GM19025 (cell line): ENCODE measurements at regions not wholly inside any gene's neighbourhood (a gene's known extent, or its start where the extent isn't known, plus 50 kb on each side); places are given as distances from the start of the nearest gene placed in this dataset.
"Not testable (repeated sequence)": the region's sequence is repeated elsewhere in the genome, so short reads cannot be mapped to it uniquely, and the experiment has no call there.

Experiments used
- ATAC-seq: cut with Tn5 transposase; IDR thresholded peaks from one replicate; pipeline ENCODE4 v1.9.1; 2021; ENCODE audit warnings: mild to moderate bottlenecking, low read depth, moderate library complexity; ENCODE audit not compliant: unreplicated experiment

- no peak for ATAC-seq
Observed at GRCh38 chr10:57715233-57715632, 552.5 kb downstream of the IPMK start.

- no peak for ATAC-seq
Observed at GRCh38 chr10:57707300-57707658, 560.4 kb downstream of the IPMK start.

- ATAC-seq, result no peak
Observed at GRCh38 chr10:57706576-57707299, 561.0 kb downstream of the IPMK start.

- ATAC-seq, result no peak
Observed at GRCh38 chr10:57706016-57706415, 561.7 kb downstream of the IPMK start.

- ATAC-seq, result no peak
Observed at GRCh38 chr10:57699944-57700343, 567.8 kb downstream of the IPMK start.

GRCh38 chr10:57696641-57697040 lies 571.1 kb downstream of the IPMK start:
- no peak for ATAC-seq

GRCh38 chr10:57694956-57695608 lies 572.6 kb downstream of the IPMK start:
- ATAC-seq, result no peak

GRCh38 chr10:57692255-57692980 lies 575.3 kb downstream of the IPMK start:
- ATAC-seq, result no peak

GRCh38 chr10:57689596-57690297 lies 577.9 kb downstream of the IPMK start:
- no peak for ATAC-seq

GRCh38 chr10:57679916-57680315 lies 587.8 kb downstream of the IPMK start:
- ATAC-seq, result no peak

GRCh38 chr10:57675125-57675524 lies 592.6 kb downstream of the IPMK start:
- ATAC-seq, result no peak

GRCh38 chr10:57673446-57673960 lies 594.2 kb downstream of the IPMK start:
- no peak for ATAC-seq

- ATAC-seq, result no peak
Observed at GRCh38 chr10:57664815-57665214, 602.9 kb downstream of the IPMK start.

- ATAC-seq, result no peak
Observed at GRCh38 chr10:57663401-57663800, 604.3 kb downstream of the IPMK start.

- no peak for ATAC-seq
Observed at GRCh38 chr10:57661206-57661605, 606.5 kb downstream of the IPMK start.

- ATAC-seq, result peak; percentile 84
Observed at GRCh38 chr10:57657164-57657765, 610.4 kb downstream of the IPMK start.

- peak; percentile 37 for ATAC-seq
Observed at GRCh38 chr10:57654856-57655255, 612.8 kb downstream of the IPMK start.

- ATAC-seq, result not testable (repeated sequence)
Observed at GRCh38 chr10:57645108-57645507, 622.6 kb downstream of the IPMK start.

- no peak for ATAC-seq
Observed at GRCh38 chr10:57638411-57638810, 629.3 kb downstream of the IPMK start.

- ATAC-seq, result no peak
Observed at GRCh38 chr10:57628592-57629284, 639.0 kb downstream of the IPMK start.
